ENCODE measurements at regions not wholly inside any gene's neighbourhood (a gene's known extent, or its start where the extent isn't known, plus 50 kb on each side); places are given as distances from the start of the nearest gene placed in this dataset.
"Not testable (repeated sequence)": the region's sequence is repeated elsewhere in the genome, so short reads cannot be mapped to it uniquely, and the experiment has no call there.

DNA sequence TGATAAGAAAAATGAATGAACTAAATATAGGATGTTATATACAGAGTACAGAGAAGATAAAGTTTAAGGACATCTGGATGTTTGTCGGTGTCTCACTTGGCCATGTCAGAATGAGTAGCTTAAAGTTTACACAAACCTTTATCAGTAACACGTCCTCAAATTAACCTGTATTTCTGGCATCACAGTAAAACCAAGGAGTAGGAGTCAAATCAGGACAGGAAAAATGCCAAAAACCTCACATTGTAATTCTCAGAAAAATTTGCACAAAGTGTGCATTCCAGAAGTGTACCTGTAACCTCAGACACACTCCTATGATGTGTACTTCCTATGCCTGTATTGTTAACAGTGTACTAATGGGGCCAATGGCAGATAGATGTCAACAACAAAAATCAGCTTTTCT, 139.3 kb downstream of the SMC2 start:
- TF ChIP-seq POLR2A (IDR thresholded peaks at IDR 0.05; ENCODE audit: low read depth, low read length), result no peak
- no peak for TF ChIP-seq MYC (IDR thresholded peaks at IDR 0.05; ENCODE audit: low read depth, low read length)
- TF ChIP-seq, protein P1, sequence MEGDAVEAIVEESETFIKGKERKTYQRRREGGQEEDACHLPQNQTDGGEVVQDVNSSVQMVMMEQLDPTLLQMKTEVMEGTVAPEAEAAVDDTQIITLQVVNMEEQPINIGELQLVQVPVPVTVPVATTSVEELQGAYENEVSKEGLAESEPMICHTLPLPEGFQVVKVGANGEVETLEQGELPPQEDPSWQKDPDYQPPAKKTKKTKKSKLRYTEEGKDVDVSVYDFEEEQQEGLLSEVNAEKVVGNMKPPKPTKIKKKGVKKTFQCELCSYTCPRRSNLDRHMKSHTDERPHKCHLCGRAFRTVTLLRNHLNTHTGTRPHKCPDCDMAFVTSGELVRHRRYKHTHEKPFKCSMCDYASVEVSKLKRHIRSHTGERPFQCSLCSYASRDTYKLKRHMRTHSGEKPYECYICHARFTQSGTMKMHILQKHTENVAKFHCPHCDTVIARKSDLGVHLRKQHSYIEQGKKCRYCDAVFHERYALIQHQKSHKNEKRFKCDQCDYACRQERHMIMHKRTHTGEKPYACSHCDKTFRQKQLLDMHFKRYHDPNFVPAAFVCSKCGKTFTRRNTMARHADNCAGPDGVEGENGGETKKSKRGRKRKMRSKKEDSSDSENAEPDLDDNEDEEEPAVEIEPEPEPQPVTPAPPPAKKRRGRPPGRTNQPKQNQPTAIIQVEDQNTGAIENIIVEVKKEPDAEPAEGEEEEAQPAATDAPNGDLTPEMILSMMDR (IDR thresholded peaks at IDR 0.05; ENCODE audit: extremely low read depth in 1 of 2, insufficient read depth in 1 of 2, low read depth in 1 of 2, low read length in 2 of 2), result no peak
- no peak for TF ChIP-seq POLR2AphosphoS5 (IDR thresholded peaks at IDR 0.05; ENCODE audit: insufficient read depth, low read depth, low read length)
- TF ChIP-seq FOS (IDR thresholded peaks at IDR 0.05; ENCODE audit: borderline replicate concordance, insufficient read depth, low read length), result no peak
- TF ChIP-seq MAX (IDR thresholded peaks at IDR 0.05; ENCODE audit: insufficient read depth, insufficient read length), result no peak
- no peak for TF ChIP-seq JUN (IDR thresholded peaks at IDR 0.05; ENCODE audit: borderline replicate concordance, insufficient read depth, insufficient read length, low read depth)
- no peak for TF ChIP-seq GATA2 (IDR thresholded peaks at IDR 0.05; ENCODE audit: insufficient read depth, insufficient read length, low read depth, low read length)
- no peak for TF ChIP-seq EZH2 (IDR thresholded peaks at IDR 0.05; ENCODE audit: borderline replicate concordance, low read depth, low read length, severe bottlenecking)
- no peak overlapping the region for H2AFZ ChIP-seq (ENCODE audit: low read depth, low read length)
- H3K4me1 ChIP-seq (ENCODE audit: control insufficient read depth, extremely low read depth, insufficient read depth, low read length), result no peaks in the 10 kb centered on the region
- H3K9me1 ChIP-seq (replicated peaks; ENCODE audit: control insufficient read depth, extremely low read depth, insufficient read depth, low read length), result no peaks in the 10 kb centered on the region
- intact Hi-C loops (cut with micrococcal nuclease), result no loop called here
- H3K4me2 ChIP-seq (ENCODE audit: insufficient read depth, low read length), result no peak overlapping the region
- no peaks in the 10 kb centered on the region for H3K9me3 ChIP-seq (replicated peaks; ENCODE audit: control insufficient read depth, insufficient read depth, low read length)
- ChIA-PET CTCF (no interaction called here), POLR2A (no interaction called here)
- no peak for FAIRE-seq
- no peak for DNase-seq (ENCODE audit: low read depth, low spot score)
- dilution Hi-C loops (cut with MboI; ENCODE audit: extremely low pct_ligation_motif_present, low sequenced_read_pairs), result no loop called here
- no peak overlapping the region for H3K27ac ChIP-seq (ENCODE audit: insufficient read depth, low read depth, low read length)
- no TSS peak for BruUV-seq (replicated peaks)
- H3K9ac ChIP-seq (replicated peaks; ENCODE audit: extremely low read depth, insufficient read depth, low read length), result no peak overlapping the region
- no peaks in the 10 kb centered on the region for H4K20me1 ChIP-seq (replicated peaks; ENCODE audit: control insufficient read depth, extremely low read depth, insufficient read depth, low read length)
- no peaks in the 10 kb centered on the region for H3K79me2 ChIP-seq (ENCODE audit: control insufficient read depth, insufficient read depth, low read length)
- no peaks in the 10 kb centered on the region for H3K36me3 ChIP-seq (ENCODE audit: control insufficient read depth in 2 of 2, extremely low read depth in 1 of 2, insufficient read depth in 2 of 2, low read length in 2 of 2)
- H3K4me3 ChIP-seq (replicated peaks in 1 of 3; ENCODE audit: insufficient read depth in 1 of 3, low read depth in 1 of 3, low read length in 3 of 3), result no peak overlapping the region
- H3K27me3 ChIP-seq (ENCODE audit: control insufficient read depth in 2 of 2, insufficient read depth in 2 of 2, low read length in 2 of 2), result no peaks in the 10 kb centered on the region

DNA sequence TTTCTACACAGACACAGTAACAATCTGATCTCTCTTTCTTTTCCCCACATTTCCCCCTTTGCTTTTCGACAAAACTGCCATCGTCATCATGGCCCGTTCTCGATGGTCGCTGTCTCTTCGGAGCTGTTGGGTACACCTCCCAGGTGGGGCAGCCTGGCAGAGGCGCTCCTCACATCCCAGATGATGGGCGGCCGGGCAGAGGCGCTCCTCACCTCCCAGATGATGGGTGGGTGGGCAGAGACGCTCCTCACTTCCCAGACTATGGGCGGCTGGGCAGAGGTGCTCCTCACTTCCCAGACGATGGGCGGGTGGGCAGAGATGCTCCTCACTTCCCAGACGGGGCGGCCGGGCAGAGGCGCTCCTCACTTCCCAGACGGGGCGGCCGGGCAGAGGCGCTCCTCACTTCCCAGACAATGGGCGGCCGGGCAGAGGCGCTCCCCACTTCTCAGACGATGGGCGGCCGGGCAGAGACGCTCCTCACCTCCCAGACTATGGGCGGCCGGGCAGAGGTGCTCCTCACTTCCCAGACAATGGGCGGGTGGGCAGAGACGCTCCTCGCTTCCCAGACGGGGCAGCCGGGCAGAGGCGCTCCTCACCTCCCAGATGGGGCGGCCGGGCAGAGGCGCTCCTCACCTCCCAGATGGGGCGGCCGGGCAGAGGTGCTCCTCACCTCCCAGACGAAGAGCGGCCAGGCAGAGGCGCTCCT, 140.7 kb downstream of the SMC2 start:
- dilution Hi-C loops (cut with MboI; ENCODE audit: extremely low pct_ligation_motif_present, low sequenced_read_pairs); H3K27ac ChIP-seq (ENCODE audit: insufficient read depth, low read depth, low read length); DNase-seq (ENCODE audit: low read depth, low spot score); H3K36me3 ChIP-seq (ENCODE audit: control insufficient read depth in 2 of 2, extremely low read depth in 1 of 2, insufficient read depth in 2 of 2, low read length in 2 of 2); H3K9me1 ChIP-seq (replicated peaks; ENCODE audit: control insufficient read depth, extremely low read depth, insufficient read depth, low read length); H3K79me2 ChIP-seq (ENCODE audit: control insufficient read depth, insufficient read depth, low read length); H3K27me3 ChIP-seq (ENCODE audit: control insufficient read depth in 2 of 2, insufficient read depth in 2 of 2, low read length in 2 of 2); H2AFZ ChIP-seq (ENCODE audit: low read depth, low read length); H4K20me1 ChIP-seq (replicated peaks; ENCODE audit: control insufficient read depth, extremely low read depth, insufficient read depth, low read length); H3K4me1 ChIP-seq (ENCODE audit: control insufficient read depth, extremely low read depth, insufficient read depth, low read length); intact Hi-C loops (cut with micrococcal nuclease); FAIRE-seq; H3K9ac ChIP-seq (replicated peaks; ENCODE audit: extremely low read depth, insufficient read depth, low read length); POLR2A ChIA-PET; H3K4me2 ChIP-seq (ENCODE audit: insufficient read depth, low read length); CTCF ChIA-PET; H3K9me3 ChIP-seq (replicated peaks; ENCODE audit: control insufficient read depth, insufficient read depth, low read length); BruUV-seq (replicated peaks); H3K4me3 ChIP-seq (replicated peaks in 1 of 3; ENCODE audit: insufficient read depth in 1 of 3, low read depth in 1 of 3, low read length in 3 of 3): not testable (repeated sequence)

All from endothelial cell of umbilical vein (primary cell).